Amniotic stem cell (primary cell): ENCODE measurements at regions not wholly inside any gene's neighbourhood (a gene's known extent, or its start where the extent isn't known, plus 50 kb on each side); places are given as distances from the start of the nearest gene placed in this dataset.
A peak's percentile ranks its signal among the peaks of the same experiment; 100 is the strongest.
"Not testable (repeated sequence)": the region's sequence is repeated elsewhere in the genome, so short reads cannot be mapped to it uniquely, and the experiment has no call there.

Source experiments
- DNase-seq: peaks from one replicate; lab custom pipeline; 2025; lab: John Stamatoyannopoulos, UW

GRCh38 chr2:176573612-176574483, 304.6 kb downstream of the MTX2 start:
- no peak for DNase-seq

DNA sequence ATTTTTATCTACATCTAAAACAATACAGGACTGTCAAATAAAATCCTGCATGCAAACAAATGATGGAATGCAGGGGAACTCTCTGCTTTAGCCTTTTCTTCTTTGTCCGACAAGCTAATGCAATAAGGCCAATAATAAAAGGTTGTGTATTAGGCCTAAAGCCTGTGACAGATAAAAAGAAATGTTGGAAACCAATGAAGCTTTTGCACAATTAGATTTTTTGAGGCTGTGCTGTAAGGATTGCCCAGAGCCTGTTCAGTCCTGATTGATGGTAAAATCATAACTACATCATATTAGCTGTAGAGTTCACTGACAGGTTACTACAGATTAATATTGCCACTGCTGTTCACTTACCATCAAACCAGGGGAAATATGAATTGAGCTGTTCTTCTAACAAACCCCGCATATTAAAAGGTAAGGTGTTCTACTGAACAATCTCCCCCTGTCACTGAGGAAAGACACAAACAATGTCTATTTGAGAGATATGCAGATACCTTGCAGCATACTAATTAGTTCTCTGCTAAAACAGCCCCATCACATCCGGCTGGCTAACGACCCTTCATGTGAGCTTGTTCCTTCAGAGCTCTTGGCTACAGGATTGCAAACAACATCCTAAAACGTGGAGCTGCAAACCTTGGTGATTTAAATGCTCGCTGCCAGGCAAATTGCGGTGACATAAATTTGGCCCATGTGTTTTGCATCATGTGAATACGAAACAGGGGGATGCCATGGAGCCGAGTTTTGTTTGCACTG, 305.4 kb downstream of the MTX2 start:
- DNase-seq: no peak

- DNase-seq: no peak
These were observed 306.0 kb downstream of the MTX2 start for GRCh38 chr2:176575237-176575744.

GRCh38 chr2:176577054-176577453, 307.8 kb downstream of the MTX2 start:
- no peak for DNase-seq

DNA sequence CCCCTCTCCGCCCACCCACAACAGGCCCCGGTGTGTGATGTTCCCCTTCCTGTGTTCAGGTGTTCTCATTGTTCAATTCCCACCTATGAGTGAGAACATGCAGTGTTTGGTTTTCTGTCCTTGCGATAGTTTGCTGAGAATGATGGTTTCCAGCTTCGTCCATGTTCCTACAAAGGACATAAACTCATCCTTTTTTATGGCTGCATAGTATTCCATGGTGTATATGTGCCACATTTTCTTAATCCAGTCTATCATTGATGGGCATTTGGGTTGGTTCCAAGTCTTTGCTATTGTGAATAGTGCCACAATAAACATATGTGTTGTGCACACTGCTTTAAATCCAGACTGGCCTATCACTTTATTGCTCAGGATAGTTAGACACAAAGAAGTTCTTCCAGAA, 309.1 kb downstream of the MTX2 start:
- DNase-seq: not testable (repeated sequence)

- DNase-seq: no peak
These were observed 310.4 kb downstream of the MTX2 start for GRCh38 chr2:176579608-176580007.

DNA sequence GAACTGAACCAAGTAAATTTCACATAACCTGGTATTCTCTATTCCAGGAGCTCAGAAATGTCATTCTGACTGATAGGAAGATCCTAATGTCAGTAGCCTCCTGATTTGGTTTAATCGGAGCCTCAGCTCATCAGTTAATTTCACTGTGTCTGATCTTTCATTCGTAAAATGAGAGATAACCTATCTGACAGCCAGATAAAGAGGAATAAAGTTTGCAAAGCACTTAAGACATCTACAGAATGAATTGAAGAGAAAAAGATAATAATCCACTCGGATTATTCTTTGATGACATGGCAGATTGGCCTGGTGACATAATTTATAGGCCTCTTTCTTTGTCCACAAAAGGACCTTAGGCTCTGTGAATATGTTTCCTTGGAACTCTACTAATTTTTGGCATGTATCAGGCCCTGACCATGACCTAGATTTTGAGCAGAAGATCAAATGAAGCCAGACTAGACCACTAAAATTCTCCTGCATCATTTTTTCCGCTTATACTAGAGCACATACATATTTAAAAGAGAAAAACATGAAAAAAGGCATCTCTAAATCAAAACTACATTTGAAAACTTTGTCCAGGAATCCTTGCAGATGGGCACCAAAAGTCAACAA, 312.4 kb downstream of the MTX2 start:
- no peak for DNase-seq

GRCh38 chr2:176582176-176582575, 312.9 kb downstream of the MTX2 start:
- no peak for DNase-seq

- peak; percentile 55 for DNase-seq
These were observed 313.8 kb downstream of the MTX2 start for GRCh38 chr2:176582990-176583481.

DNA sequence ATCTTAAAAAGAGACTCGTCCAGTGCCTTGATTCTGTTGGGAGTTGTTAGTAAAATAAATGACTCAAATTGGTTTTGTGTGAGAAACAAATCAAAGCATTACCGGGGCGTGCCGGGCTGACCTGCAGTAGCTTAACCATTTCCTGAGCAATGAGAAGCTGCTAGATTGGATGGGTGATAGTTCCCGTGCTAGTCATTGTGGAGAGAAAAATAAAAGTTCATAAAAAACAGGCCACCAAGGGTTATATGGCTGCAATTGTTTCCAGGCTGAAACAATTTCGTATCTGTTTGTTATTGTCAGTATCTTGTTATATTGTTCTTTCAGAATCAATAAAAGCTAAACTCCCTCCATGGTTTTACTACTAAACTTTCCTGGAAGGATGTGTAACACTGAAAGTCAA, 314.4 kb downstream of the MTX2 start:
- DNase-seq: no peak

- DNase-seq: no peak
These were observed 315.1 kb downstream of the MTX2 start for GRCh38 chr2:176584333-176584732.

DNA sequence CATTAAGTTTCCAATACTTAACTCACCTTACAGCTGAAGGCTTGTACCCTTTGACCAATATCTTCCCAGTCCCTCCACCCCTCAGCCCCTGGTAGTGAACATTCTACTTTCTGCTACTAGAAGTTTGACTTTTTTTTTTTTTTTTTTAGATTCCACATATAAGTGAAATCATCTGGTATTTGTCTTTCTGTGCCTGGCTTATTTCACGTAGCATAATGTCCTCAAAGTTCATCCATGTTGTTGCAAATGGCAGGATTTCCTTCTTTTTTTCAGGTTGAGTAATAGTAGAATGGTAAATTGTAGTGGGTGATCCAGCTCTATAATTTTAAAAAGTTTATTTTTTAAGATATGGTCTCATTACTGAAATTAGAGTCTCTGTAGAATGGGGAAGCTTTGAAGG, 316.0 kb downstream of the MTX2 start:
- no peak for DNase-seq

- DNase-seq: no peak
These were observed 316.5 kb downstream of the MTX2 start for GRCh38 chr2:176585791-176586190.

GRCh38 chr2:176589287-176589686, 320.0 kb downstream of the MTX2 start:
- no peak for DNase-seq

DNA sequence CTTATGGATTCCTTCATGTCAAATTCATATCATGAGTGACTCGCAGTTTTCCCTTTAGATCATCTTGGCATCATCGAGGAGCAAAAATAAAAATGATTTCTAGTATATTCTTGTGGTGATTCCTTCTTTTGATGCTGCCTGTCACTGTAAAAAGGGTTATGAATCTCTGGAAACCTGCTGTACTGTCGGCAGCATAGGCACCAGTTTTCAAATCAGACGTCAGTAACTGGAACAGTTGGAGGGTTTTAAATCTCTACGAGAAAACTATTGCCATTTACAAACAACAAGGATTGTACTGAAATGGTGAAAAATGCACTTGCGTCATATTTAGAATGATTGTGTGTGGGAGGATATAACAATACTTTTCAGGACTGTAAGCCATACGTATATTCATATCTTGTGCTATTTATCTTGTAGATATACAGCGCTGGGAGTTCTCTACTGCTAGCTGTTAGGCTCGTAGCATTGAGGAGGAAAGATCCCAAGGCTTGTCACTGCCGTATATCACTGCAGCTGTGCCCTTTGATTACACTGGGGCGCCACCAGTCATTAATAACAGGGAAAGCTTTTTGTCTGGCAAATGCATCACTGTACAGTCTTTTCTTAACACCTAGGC, 320.7 kb downstream of the MTX2 start:
- no peak for DNase-seq

- DNase-seq: no peak
These were observed 323.0 kb downstream of the MTX2 start for GRCh38 chr2:176592216-176592615.

DNA sequence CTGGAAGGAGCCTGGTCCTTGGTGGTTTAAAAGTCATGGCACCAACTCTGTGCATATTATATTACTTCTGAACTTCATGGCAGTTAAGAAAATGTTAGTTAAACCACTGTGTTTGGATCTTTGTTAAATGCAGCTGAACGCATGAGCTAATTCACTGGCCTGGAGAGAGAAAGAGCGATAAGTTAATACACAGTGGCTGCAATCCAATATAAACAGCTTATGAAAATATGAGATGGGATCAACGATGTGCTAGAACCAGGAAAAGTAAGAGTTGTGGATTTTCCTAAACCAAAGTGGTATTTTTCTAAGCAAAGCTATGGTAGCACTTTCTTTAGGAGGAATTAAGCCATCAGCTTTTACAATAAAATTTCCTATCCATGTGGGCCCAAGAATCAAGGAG, 326.7 kb downstream of the MTX2 start:
- no peak for DNase-seq

DNA sequence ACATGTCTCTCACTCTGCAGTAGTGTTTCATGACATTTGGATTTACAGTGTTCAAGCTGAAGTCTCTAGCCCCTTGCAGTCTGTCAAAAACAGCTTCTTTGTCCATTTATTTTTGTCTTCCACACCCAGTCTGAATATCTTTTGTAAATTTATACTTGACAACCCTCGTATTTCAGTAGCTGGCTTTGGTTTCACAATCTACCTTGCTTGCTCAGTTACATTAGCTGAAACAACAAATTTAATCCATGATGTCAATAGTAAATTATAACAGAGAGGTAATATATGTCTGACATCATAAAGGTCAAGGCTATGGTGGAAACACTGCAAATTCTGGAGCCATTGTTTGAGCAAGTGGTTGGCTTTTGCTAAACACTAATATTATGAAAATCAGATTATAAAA, 328.7 kb downstream of the MTX2 start:
- no peak for DNase-seq

- DNase-seq: no peak
These were observed 329.1 kb downstream of the MTX2 start for GRCh38 chr2:176598351-176598750.

DNA sequence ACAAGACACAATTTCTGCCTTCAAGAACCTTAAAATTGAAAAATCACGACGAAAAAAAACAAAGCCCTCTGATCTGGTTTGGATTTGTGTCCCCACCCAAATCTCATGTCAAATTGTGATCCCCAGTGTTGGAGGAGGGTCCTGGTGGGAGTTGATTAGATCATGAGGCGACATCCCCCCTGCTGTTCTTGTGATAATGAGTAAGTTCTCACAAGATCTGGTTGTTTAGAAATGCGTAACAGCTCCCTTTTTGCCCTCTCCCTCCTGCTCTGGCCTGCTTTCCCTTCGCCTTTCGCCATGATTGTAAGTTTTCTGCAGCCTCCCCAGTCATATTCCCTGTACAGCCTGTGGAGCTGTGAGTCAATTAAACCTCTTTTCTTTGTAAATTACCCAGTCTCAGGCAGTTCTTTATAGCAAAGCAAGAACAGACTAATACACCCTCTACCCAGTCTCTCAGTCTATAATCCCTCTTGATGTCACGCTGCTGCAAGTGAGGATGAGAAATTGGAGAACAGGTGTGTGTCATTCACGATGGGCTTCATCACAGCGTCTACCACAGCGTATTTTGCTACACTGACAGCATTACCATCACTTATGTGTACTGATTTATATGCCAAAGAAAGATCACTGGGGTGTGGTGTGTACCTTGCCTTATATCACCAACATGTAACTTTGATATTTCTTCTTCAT, 330.7 kb downstream of the MTX2 start:
- DNase-seq: no peak

GRCh38 chr2:176601066-176601465, 331.8 kb downstream of the MTX2 start:
- DNase-seq: no peak
